ENCODE measurements at regions not wholly inside any gene's neighbourhood (a gene's known extent, or its start where the extent isn't known, plus 50 kb on each side); places are given as distances from the start of the nearest gene placed in this dataset.
"Not testable (repeated sequence)": the region's sequence is repeated elsewhere in the genome, so short reads cannot be mapped to it uniquely, and the experiment has no call there.

GRCh38 chr5:85654144-85654543 lies 963.6 kb upstream of the COX7C start:
- not testable (repeated sequence) for TF ChIP-seq CTCF (CRISPR knock-in tag; IDR thresholded peaks at IDR 0.05); HMG20B (CRISPR knock-in tag; conservative IDR thresholded peaks at IDR 0.05); EED (CRISPR knock-in tag; IDR thresholded peaks at IDR 0.05); ARNTL (CRISPR knock-in tag; IDR thresholded peaks at IDR 0.05)

All from HepG2 (cell line).